ENCODE measurements at regions not wholly inside any gene's neighbourhood (a gene's known extent, or its start where the extent isn't known, plus 50 kb on each side); places are given as distances from the start of the nearest gene placed in this dataset.
A peak's percentile ranks its signal among the peaks of the same experiment; 100 is the strongest.
"Not testable (repeated sequence)": the region's sequence is repeated elsewhere in the genome, so short reads cannot be mapped to it uniquely, and the experiment has no call there.

GRCh38 chr7:116364469-116364868 lies 135.1 kb upstream of the CAV2 start:
- Histone ChIP-seq H3K36me3 (ENCODE audit: insufficient read depth, low read length) (no peaks in the 10 kb centered on the region), H3K9me3 (ENCODE audit: low read depth, low read length) (no peaks in the 10 kb centered on the region), H2AFZ (ENCODE audit: low read length) (no peak overlapping the region), H3K79me2 (ENCODE audit: insufficient read depth, low read length) (no peaks in the 10 kb centered on the region), H3K4me3 (ENCODE audit: insufficient read depth, low read length) (no peak overlapping the region), H3K4me2 (ENCODE audit: insufficient read depth, low read length) (no peak overlapping the region), H3K27me3 (ENCODE audit: insufficient read depth, low read length) (no peaks in the 10 kb centered on the region), H3K27ac (ENCODE audit: low read depth, low read length) (no peak overlapping the region), H4K20me1 (ENCODE audit: insufficient read depth, low read length) (no peaks in the 10 kb centered on the region), H3K4me1 (ENCODE audit: insufficient read depth, low read length) (no peaks in the 10 kb centered on the region)
- TF ChIP-seq, protein P1, sequence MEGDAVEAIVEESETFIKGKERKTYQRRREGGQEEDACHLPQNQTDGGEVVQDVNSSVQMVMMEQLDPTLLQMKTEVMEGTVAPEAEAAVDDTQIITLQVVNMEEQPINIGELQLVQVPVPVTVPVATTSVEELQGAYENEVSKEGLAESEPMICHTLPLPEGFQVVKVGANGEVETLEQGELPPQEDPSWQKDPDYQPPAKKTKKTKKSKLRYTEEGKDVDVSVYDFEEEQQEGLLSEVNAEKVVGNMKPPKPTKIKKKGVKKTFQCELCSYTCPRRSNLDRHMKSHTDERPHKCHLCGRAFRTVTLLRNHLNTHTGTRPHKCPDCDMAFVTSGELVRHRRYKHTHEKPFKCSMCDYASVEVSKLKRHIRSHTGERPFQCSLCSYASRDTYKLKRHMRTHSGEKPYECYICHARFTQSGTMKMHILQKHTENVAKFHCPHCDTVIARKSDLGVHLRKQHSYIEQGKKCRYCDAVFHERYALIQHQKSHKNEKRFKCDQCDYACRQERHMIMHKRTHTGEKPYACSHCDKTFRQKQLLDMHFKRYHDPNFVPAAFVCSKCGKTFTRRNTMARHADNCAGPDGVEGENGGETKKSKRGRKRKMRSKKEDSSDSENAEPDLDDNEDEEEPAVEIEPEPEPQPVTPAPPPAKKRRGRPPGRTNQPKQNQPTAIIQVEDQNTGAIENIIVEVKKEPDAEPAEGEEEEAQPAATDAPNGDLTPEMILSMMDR (IDR thresholded peaks at IDR 0.05; ENCODE audit: extremely low read depth, low read depth, low read length): no peak
- no peak for DNase-seq (ENCODE audit: insufficient read length, low spot score, missing footprints)

DNA sequence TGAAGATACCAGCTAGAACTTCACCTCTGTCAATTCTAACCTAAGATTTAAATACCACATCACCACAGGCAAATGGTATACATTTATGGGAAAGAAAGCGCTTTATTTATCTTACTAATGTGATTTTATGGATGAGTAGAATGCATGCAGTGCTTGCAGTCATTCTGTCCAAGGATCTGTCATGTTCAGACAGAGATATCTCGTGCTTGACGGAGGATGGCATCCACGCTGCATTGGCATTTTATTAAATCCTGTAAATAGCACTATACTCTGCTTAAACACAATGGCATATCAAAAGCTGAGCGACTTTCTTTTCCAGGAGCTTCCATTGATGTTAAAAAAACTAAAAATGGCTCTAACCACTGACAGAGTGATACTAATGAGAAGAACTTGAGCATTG lies 133.7 kb upstream of the CAV2 start:
- Histone ChIP-seq H3K27me3 (ENCODE audit: insufficient read depth, low read length) (no peaks in the 10 kb centered on the region), H3K4me2 (ENCODE audit: insufficient read depth, low read length) (no peak overlapping the region), H3K79me2 (ENCODE audit: insufficient read depth, low read length) (no peaks in the 10 kb centered on the region)

GRCh38 chr7:116367171-116367813 lies 132.2 kb upstream of the CAV2 start:
- H3K27ac ChIP-seq (ENCODE audit: low read depth, low read length): no peak overlapping the region
- no peaks in the 10 kb centered on the region for H4K20me1 ChIP-seq (ENCODE audit: insufficient read depth, low read length)
- H3K4me2 ChIP-seq (ENCODE audit: insufficient read depth, low read length): no peak overlapping the region
- H3K4me3 ChIP-seq (ENCODE audit: insufficient read depth, low read length): no peak overlapping the region
- TF ChIP-seq, protein P1 (IDR thresholded peaks at IDR 0.05; ENCODE audit: extremely low read depth, low read depth, low read length): no peak
- no peaks in the 10 kb centered on the region for H3K27me3 ChIP-seq (ENCODE audit: insufficient read depth, low read length)
- peak; percentile 13 for DNase-seq (ENCODE audit: insufficient read length, low spot score, missing footprints)
- no peaks in the 10 kb centered on the region for H3K4me1 ChIP-seq (ENCODE audit: insufficient read depth, low read length)
- no peaks in the 10 kb centered on the region for H3K9me3 ChIP-seq (ENCODE audit: low read depth, low read length)
- H2AFZ ChIP-seq (ENCODE audit: low read length): peak overlapping the region; percentile 6
- H3K79me2 ChIP-seq (ENCODE audit: insufficient read depth, low read length): no peaks in the 10 kb centered on the region
- no peaks in the 10 kb centered on the region for H3K36me3 ChIP-seq (ENCODE audit: insufficient read depth, low read length)

More for the DNA sequence above, 133.7 kb upstream of the CAV2 start:
- TF ChIP-seq, protein P1 (IDR thresholded peaks at IDR 0.05; ENCODE audit: extremely low read depth, low read depth, low read length): no peak
- H3K9me3 ChIP-seq (ENCODE audit: low read depth, low read length): no peaks in the 10 kb centered on the region
- no peaks in the 10 kb centered on the region for H3K36me3 ChIP-seq (ENCODE audit: insufficient read depth, low read length)
- no peak overlapping the region for H3K4me3 ChIP-seq (ENCODE audit: insufficient read depth, low read length)
- H2AFZ ChIP-seq (ENCODE audit: low read length): no peak overlapping the region
- no peaks in the 10 kb centered on the region for H3K4me1 ChIP-seq (ENCODE audit: insufficient read depth, low read length)
- no peaks in the 10 kb centered on the region for H4K20me1 ChIP-seq (ENCODE audit: insufficient read depth, low read length)
- no peak for DNase-seq (ENCODE audit: insufficient read length, low spot score, missing footprints)
- H3K27ac ChIP-seq (ENCODE audit: low read depth, low read length): no peak overlapping the region

DNA sequence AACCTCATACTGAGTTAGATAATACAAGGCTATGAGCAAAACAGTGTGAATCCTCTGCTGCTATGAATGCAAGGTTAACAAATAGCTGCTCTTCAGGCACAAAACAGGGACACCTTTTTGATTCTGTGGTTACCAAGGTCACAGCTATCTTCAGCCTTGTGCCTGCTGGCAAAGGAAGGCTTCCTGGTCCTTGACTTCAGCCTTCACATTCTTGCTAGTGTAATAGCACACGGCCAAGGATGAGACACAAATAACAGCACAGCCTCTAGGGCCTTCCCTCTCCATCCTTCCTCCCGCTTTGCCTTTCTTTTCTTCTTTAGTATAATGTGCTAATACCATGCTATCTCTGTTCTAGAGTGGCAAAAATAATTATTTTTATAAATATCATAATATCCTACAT lies 130.6 kb upstream of the CAV2 start:
- H3K4me2 ChIP-seq (ENCODE audit: insufficient read depth, low read length): no peak overlapping the region
- H3K79me2 ChIP-seq (ENCODE audit: insufficient read depth, low read length): no peaks in the 10 kb centered on the region
- H3K4me1 ChIP-seq (ENCODE audit: insufficient read depth, low read length): no peaks in the 10 kb centered on the region
- no peak overlapping the region for H3K4me3 ChIP-seq (ENCODE audit: insufficient read depth, low read length)
- H2AFZ ChIP-seq (ENCODE audit: low read length): peak overlapping the region; percentile 16
- TF ChIP-seq, protein P1 (IDR thresholded peaks at IDR 0.05; ENCODE audit: extremely low read depth, low read depth, low read length): no peak
- DNase-seq (ENCODE audit: insufficient read length, low spot score, missing footprints): no peak
- H3K36me3 ChIP-seq (ENCODE audit: insufficient read depth, low read length): no peaks in the 10 kb centered on the region
- no peaks in the 10 kb centered on the region for H4K20me1 ChIP-seq (ENCODE audit: insufficient read depth, low read length)
- no peaks in the 10 kb centered on the region for H3K27me3 ChIP-seq (ENCODE audit: insufficient read depth, low read length)
- H3K9me3 ChIP-seq (ENCODE audit: low read depth, low read length): no peaks in the 10 kb centered on the region
- H3K27ac ChIP-seq (ENCODE audit: low read depth, low read length): no peak overlapping the region

DNA sequence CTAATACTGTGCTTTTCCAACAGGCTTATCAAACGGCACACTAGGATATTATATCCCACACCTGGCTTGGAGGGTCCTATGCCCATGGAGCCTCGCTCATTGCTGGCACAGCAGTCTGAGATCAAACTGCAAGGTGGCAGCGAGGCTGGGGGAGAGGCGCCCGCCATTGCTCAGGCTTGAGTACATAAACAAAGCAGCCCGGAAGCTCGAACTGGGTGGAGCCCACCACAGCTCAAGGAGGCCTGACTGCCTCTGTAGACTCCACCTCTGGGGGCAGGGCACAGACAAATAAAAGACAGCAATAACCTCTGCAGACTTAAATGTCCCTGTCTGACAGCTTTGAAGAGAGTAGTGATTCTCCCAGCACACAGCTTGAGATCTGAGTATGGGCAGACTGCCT lies 128.0 kb upstream of the CAV2 start:
- not testable (repeated sequence) for H2AFZ ChIP-seq (ENCODE audit: low read length); H3K79me2 ChIP-seq (ENCODE audit: insufficient read depth, low read length); H4K20me1 ChIP-seq (ENCODE audit: insufficient read depth, low read length); H3K4me1 ChIP-seq (ENCODE audit: insufficient read depth, low read length); H3K27me3 ChIP-seq (ENCODE audit: insufficient read depth, low read length); DNase-seq (ENCODE audit: insufficient read length, low spot score, missing footprints); H3K4me2 ChIP-seq (ENCODE audit: insufficient read depth, low read length); H3K27ac ChIP-seq (ENCODE audit: low read depth, low read length); H3K36me3 ChIP-seq (ENCODE audit: insufficient read depth, low read length); H3K9me3 ChIP-seq (ENCODE audit: low read depth, low read length); H3K4me3 ChIP-seq (ENCODE audit: insufficient read depth, low read length)

DNA sequence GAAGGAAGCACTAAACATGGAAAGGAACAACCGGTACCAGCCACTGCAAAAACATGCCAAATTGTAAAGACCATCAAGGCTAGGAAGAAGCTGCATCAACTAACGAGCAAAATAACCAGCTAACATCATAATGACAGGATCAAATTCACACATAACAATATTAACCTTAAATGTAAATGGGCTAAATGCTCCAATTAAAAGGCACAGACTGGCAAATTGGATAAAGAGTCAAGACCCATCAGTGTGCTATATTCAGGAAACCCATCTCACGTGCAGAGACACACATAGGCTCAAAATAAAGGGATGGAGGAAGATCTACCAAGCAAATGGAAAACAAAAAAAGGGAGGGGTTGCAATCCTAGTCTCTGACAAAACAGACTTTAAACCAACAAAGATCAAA lies 126.3 kb upstream of the CAV2 start:
- H3K79me2 ChIP-seq (ENCODE audit: insufficient read depth, low read length); H3K36me3 ChIP-seq (ENCODE audit: insufficient read depth, low read length); H3K27ac ChIP-seq (ENCODE audit: low read depth, low read length); H3K9me3 ChIP-seq (ENCODE audit: low read depth, low read length); DNase-seq (ENCODE audit: insufficient read length, low spot score, missing footprints); H4K20me1 ChIP-seq (ENCODE audit: insufficient read depth, low read length); H3K4me2 ChIP-seq (ENCODE audit: insufficient read depth, low read length); H2AFZ ChIP-seq (ENCODE audit: low read length); H3K4me1 ChIP-seq (ENCODE audit: insufficient read depth, low read length); H3K4me3 ChIP-seq (ENCODE audit: insufficient read depth, low read length); H3K27me3 ChIP-seq (ENCODE audit: insufficient read depth, low read length): not testable (repeated sequence)
